NCI-H226 (cell line): ENCODE measurements at regions not wholly inside any gene's neighbourhood (a gene's known extent, or its start where the extent isn't known, plus 50 kb on each side); places are given as distances from the start of the nearest gene placed in this dataset.
"Not testable (repeated sequence)": the region's sequence is repeated elsewhere in the genome, so short reads cannot be mapped to it uniquely, and the experiment has no call there.

Experiments
- DNase-seq: peaks from one replicate; pipeline ENCODE4 v3.0.0-alpha.2; 2015

- DNase-seq: no peak
These were observed 155.3 kb upstream of the HAND2 start for GRCh38 chr4:173685165-173685830.

DNA sequence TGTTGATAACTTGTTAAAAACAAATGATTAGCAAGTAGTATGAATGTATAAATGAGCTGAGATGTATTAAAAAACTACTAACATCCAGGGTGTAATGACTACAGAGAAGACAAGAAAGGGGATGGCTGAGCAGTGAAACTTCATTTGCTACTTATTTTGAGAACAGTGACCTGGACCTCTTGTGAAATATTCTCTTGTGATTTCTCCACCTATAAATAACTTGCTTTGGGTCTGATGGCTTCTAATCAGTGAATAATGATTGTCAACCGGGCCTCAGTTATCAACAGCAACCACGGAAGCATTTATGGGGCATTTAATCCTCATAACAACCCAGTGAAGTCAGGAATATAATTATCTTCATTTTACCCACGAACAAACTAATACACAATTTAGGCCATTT is 154.2 kb upstream of the HAND2 start:
- no peak for DNase-seq

- DNase-seq: no peak
These were observed 152.6 kb upstream of the HAND2 start for GRCh38 chr4:173682609-173683008.

- DNase-seq: no peak
These were observed 150.2 kb upstream of the HAND2 start for GRCh38 chr4:173680278-173680677.

DNA sequence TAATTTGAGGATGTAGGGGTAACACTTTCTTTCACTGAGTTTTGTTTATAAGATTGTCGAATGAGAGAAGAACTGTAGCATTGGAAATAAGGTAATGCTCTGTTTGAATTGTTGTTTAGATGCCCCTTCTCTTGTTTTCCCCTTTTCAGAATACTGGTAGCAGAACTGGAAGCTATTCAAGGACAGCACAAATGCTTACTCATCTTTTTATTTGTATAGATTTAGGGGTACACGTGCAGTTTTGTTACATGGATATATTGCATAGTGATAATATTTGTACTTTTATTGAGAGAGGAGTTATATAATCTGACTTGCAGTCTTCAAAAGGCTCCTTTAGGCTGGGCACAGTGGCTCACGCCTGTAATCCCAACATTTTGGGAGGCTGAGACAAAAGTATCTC is 145.4 kb upstream of the HAND2 start:
- no peak for DNase-seq

GRCh38 chr4:173669460-173670179 is 139.6 kb upstream of the HAND2 start:
- DNase-seq: no peak

DNA sequence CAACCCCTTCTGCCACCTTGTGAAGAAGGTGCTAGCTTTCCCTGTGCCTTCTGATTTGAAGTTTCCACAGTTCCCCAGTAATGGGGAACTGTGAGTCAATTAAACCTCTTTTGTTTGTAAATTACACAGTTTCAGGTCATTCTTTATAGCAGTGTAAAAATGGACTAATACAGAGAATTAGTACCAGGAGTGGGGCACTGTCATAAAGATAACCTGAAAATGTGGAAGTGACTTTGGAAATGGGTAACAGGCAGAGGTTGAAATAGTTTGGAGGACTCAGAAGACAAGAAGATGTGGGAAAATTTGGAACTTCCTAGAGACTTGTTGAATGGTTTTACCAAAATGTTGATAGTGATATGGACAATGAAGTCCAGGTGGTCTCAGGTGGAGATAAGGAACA is 131.0 kb upstream of the HAND2 start:
- no peak for DNase-seq

DNA sequence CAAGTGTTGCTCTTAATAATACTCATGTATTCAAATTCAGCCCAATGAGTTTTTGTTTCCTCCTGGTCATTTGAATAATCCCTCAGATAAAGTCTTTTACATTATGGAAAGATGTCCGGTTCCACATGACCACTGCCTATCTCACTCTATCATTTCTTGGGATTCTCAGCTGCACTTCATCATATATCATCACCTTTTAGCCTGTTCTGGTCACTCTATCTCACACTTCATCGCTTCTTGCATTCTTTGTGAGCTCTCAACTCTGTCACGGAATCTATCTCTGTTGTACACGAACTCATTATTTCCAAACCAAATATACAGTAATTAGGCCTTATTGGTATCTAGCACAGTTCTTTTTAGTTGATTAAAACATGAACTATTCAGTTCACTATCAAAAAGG is 126.9 kb upstream of the HAND2 start:
- DNase-seq: no peak

DNA sequence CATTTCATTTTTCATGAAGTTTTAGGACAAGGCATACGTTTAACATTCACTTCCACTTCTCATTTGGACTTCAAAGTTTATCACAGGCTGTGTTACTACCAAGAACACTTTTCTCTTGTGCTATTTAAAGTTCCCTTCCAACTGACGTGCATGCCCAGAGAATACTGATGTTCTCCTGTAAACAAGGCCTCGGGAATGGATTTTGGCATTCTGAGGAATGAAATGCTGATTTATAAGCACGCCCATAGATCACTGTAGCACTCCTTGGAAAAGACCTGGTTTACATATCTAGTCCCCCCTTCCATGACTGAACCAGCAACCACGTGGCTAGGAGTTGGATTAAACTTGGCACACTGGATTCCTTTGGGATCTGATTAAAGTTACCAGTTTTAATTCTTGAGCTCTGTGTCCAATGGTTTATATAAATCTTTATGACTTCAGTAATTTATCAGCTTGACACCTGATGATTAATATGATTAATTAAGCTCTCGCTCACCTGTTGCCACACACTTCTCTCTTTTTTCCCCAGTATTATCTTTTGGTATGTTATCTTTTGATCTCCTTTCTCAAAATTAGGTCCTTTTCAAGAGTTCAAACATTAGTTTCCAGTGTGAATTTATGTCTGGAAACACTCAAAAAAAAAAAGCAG is 122.4 kb upstream of the HAND2 start:
- DNase-seq: no peak

DNA sequence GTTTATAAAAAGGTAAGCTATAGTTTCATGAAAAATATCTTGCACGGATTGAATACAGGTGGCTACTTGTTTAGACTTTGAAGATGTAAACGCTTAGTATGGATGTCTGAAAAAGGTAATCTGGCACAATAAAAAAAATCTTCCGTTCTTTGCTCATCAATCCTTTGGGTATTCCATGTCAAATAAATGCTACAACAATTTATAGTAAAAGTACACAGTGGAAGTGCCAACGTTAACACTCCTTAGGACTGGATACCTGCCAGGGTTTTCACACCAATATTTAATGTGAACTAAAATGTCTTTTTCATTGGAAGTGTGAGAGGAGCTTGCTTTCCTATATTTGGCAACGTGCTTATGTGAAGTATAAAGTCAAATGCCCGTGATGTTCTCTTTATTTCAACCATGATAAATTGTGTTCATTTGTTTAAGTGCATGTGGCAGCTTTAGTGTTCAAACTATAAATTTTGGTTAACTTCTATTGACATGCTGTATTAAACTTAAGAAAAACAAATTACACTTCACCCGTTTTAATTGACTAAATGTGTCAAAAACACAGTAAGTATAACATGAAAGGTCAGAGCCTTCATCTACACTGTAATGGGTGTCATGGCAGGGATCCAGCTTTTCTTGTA is 121.7 kb upstream of the HAND2 start:
- DNase-seq: no peak

GRCh38 chr4:173647902-173648301 is 117.9 kb upstream of the HAND2 start:
- no peak for DNase-seq

- DNase-seq: no peak
These were observed 112.5 kb upstream of the HAND2 start for GRCh38 chr4:173642509-173642908.

- no peak for DNase-seq
These were observed 105.4 kb upstream of the HAND2 start for GRCh38 chr4:173635395-173635794.

DNA sequence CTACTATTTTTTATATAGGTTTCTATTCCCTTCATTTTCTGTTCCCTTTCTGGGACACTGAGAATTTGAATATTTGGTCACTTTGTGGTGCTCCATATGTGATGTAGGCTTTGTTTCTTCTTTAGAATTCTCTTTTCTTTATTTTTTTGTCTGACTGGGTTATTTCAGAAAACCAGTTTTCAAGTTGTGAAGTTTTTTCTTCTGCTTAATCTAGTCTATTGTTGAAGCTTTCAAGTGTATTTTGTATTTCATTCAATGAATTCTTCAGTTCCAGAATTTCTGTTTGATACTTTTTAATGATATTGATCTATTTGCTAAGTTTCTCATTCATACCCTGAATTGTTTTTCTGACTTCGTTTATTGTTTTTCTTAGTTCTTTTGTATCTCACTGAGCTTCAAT is 96.2 kb upstream of the HAND2 start:
- DNase-seq: no peak

DNA sequence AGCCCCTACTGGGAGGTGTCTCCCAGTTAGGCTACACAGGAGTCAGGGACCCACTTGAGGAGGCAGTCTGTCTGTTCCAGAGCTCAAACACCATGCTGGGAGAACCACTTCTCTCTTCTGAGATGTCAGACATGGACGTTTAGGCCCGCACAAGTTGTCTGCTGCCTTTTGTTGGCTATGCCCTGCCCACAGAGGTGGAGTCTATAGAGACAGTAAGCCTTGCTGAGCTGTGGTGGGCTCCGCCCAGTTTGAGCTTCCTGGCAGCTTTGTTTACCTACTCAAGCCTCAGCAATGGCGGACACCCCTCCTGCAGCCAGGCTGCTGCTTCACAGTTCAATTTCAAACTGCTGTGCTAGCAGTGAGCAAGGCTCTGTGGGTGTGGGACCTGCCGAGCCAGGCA is 88.6 kb upstream of the HAND2 start:
- not testable (repeated sequence) for DNase-seq

DNA sequence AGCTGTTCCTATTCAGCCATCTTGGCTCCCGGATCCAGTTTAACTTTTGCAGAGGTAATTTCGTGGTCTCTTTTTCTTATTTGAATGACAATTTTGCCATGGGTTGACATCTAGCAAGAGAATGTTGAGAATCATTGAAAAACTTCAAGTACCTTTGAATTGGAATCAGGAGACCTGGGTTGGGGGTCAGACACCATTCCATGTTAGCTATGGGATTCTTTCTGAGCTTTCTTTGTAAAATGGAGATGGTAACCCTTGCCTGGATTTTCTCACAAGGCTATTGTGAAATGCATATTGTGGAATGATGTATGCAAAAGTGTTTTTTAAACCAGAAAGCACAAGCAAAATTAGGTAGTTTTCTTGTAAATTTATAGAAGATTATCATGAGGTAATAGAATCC is 79.1 kb upstream of the HAND2 start:
- DNase-seq: no peak

DNA sequence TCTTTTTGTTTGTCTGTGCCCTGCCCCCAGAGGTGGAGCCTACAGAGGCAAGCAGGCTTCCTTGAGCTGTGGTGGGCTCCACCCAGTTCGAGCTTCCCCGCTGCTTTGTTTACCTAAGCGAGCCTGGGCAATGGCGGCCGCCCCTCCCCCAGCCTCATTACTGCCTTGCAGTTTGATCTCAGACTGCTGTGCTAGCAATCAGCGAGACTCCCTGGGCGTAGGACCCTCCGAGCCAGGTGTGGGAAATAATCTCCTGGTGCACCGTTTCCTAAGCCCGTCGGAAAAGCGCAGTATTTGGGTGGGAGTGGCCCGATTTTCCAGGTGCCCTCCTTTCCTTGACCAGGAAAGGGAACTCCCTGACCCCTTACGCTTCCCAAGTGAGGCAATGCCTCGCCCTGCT is 78.6 kb upstream of the HAND2 start:
- not testable (repeated sequence) for DNase-seq

DNA sequence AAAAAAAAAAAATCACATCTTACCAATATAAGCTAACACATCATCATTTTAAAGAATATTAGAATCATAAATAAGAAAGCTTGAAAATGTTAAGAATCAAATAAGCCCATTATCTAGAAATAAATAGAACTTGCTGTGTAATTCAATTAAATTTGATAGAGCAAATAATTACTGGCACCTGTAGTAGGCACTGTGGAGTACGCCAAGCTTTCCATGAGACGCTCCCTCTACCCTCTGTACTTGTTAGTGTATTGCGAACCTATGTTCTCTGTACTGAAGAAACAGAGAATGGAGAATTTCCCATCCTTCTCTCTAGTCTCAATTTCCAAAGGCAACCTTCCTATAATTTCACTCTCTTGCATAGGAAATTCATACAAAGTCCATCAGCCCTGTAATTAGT is 61.7 kb upstream of the HAND2 start:
- DNase-seq: no peak

DNA sequence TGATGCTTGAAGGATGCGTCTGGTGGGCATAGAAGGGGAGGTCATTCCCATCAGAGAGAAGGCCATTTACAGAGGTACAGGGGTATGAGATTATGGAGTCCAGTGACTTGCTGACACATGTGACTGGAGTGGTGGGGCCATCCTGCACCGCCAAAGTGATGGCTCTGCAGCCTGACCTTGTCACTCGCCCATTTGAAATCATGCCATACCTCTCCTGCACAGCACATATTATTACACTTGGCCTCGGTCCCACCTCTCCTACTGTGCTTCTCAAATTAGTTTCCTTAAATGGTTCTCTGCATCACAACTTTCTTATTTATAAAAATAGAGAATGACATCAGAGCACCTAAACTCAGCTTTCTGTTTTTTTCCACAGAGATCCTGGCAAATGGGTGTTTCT is 60.7 kb upstream of the HAND2 start:
- no peak for DNase-seq

GRCh38 chr4:173585876-173586572 is 56.0 kb upstream of the HAND2 start:
- no peak for DNase-seq

GRCh38 chr4:173584506-173584905 is 54.5 kb upstream of the HAND2 start:
- DNase-seq: no peak
